ENCODE measurements at regions not wholly inside any gene's neighbourhood (a gene's known extent, or its start where the extent isn't known, plus 50 kb on each side); places are given as distances from the start of the nearest gene placed in this dataset.
A peak's percentile ranks its signal among the peaks of the same experiment; 100 is the strongest.

GRCh38 chr7:81506609-81507008 lies 263.2 kb downstream of the HGF start:
- no peak overlapping the region for H3K4me3 ChIP-seq (ENCODE audit: low read depth, low read length)
- TF ChIP-seq, protein P1, sequence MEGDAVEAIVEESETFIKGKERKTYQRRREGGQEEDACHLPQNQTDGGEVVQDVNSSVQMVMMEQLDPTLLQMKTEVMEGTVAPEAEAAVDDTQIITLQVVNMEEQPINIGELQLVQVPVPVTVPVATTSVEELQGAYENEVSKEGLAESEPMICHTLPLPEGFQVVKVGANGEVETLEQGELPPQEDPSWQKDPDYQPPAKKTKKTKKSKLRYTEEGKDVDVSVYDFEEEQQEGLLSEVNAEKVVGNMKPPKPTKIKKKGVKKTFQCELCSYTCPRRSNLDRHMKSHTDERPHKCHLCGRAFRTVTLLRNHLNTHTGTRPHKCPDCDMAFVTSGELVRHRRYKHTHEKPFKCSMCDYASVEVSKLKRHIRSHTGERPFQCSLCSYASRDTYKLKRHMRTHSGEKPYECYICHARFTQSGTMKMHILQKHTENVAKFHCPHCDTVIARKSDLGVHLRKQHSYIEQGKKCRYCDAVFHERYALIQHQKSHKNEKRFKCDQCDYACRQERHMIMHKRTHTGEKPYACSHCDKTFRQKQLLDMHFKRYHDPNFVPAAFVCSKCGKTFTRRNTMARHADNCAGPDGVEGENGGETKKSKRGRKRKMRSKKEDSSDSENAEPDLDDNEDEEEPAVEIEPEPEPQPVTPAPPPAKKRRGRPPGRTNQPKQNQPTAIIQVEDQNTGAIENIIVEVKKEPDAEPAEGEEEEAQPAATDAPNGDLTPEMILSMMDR (IDR thresholded peaks at IDR 0.05; ENCODE audit: borderline replicate concordance, insufficient read depth, low read depth, low read length), result no peak

- TF ChIP-seq, protein P1 (IDR thresholded peaks at IDR 0.05; ENCODE audit: borderline replicate concordance, insufficient read depth, low read depth, low read length), result no peak
- no peak overlapping the region for H3K4me3 ChIP-seq (ENCODE audit: low read depth, low read length)
These were observed 266.1 kb downstream of the HGF start for GRCh38 chr7:81503771-81504170.

DNA sequence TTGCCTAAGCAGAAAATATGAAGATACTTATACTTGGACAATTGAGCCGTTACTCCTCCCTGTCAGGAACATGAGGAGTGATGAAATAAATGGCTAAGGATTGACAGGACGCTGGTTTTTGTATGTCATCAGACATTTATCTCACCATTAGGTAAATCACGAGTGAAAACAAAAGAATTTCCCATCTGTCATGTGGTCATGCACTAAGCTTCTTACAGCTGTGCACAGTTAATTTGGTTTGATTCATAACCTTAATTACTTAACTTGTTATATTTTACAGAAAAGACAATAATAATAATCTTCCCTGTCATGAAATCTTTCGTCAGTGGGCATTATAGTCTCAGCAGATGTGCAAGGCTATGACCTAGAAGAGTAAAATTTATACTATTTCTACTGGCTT lies 266.5 kb downstream of the HGF start:
- TF ChIP-seq, protein P1 (IDR thresholded peaks at IDR 0.05; ENCODE audit: borderline replicate concordance, insufficient read depth, low read depth, low read length), result no peak

DNA sequence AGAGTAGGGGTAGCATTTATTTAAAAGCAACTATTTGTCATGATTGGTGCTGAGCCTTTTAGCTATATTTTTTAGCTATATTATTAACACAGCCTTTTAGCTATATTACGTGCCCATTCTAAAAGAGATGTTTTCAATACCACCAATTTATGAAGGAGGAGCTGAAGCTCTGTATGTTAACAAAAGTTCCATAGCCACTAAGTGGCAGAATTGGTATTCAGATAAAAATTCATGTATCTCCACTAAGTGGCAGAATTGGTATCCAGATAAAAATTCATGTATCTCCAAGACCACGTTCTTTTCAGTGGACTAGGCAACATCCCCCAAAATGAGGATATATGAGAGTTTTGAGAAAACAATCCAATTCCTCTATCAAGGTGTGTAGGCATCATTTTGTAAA lies 268.6 kb downstream of the HGF start:
- H3K4me3 ChIP-seq (ENCODE audit: low read depth, low read length), result no peak overlapping the region
- TF ChIP-seq, protein P1 (IDR thresholded peaks at IDR 0.05; ENCODE audit: borderline replicate concordance, insufficient read depth, low read depth, low read length), result no peak

More for the DNA sequence above, 266.5 kb downstream of the HGF start:
- no peak overlapping the region for H3K4me3 ChIP-seq (ENCODE audit: low read depth, low read length)

- TF ChIP-seq, protein P1 (IDR thresholded peaks at IDR 0.05; ENCODE audit: borderline replicate concordance, insufficient read depth, low read depth, low read length), result no peak
- no peak overlapping the region for H3K4me3 ChIP-seq (ENCODE audit: low read depth, low read length)
These were observed 269.2 kb downstream of the HGF start for GRCh38 chr7:81500631-81501030.

DNA sequence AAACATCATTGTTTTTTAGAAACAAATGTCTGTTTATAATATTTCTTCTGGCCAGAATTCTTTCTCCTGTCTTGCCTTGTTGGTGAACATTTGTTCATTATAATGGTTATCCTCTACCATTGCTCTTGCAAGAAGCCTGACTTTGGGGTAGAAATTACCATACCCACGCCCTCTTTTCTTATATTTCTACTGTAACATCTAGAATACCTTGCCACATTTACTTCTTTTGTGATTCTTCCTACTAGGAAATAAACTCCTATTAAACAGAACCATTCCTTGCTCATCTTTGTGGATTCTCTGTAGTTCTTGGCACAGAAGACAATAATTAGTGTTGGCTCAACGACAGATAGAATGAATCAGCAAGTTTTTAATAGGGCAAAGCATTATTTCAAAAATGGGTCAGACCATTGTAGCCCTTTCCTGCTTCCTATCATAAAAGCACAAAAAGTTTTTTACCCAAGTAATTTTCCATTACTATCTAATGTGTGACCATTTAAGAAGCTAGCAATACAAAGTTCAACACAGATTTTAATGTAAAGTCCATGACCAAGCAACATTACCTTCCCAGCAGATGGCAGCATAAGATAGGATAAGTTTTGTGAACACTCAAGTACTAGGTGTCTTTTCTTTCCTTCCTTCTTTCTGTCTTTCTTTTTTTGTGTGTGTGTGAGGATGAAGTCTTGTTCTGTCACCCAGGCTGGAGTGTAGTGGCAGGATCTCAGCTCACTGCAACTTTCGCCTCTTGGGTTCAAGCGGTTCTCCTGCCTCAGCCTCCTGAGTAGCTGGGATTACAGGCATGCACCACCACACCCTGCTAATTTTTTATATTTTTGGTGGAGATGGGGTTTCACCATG lies 270.4 kb downstream of the HGF start:
- no peak overlapping the region for H3K4me3 ChIP-seq (ENCODE audit: low read depth, low read length)
- TF ChIP-seq, protein P1 (IDR thresholded peaks at IDR 0.05; ENCODE audit: borderline replicate concordance, insufficient read depth, low read depth, low read length), result 0 out of 2 replicates have a peak, but pooled peaks have one; percentile 9

DNA sequence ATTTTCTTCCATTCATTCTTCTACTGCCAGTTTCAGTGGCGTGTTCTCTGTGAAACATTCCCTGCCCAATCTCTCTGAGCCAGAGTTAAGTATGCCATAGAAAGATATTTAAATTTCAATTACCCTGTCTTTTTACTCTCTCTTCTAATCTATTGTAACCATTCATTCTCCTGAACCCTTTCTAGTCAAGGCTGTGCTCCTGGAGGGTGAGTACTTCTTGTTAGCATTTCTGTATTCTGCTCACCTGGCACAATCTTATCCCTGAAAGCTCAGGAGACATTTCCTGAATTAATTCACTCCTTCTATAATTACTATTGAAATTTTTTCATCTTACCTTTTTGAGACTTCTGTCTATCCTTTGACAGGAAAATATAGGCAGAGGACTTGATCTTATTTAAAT lies 271.7 kb downstream of the HGF start:
- H3K4me3 ChIP-seq (ENCODE audit: low read depth, low read length), result no peak overlapping the region
- TF ChIP-seq, protein P1 (IDR thresholded peaks at IDR 0.05; ENCODE audit: borderline replicate concordance, insufficient read depth, low read depth, low read length), result no peak

Measured in GM12875 (cell line).